ENCODE measurements at regions not wholly inside any gene's neighbourhood (a gene's known extent, or its start where the extent isn't known, plus 50 kb on each side); places are given as distances from the start of the nearest gene placed in this dataset.
"Not testable (repeated sequence)": the region's sequence is repeated elsewhere in the genome, so short reads cannot be mapped to it uniquely, and the experiment has no call there.

GRCh38 chr3:193902607-193903511 is 233.1 kb upstream of the HES1 start:
- DNase-seq (ENCODE audit: low read depth, low spot score): no peak

- DNase-seq (ENCODE audit: low read depth, low spot score): no peak
Measured at GRCh38 chr3:193903512-193903817, 232.5 kb upstream of the HES1 start.

- no peak for DNase-seq (ENCODE audit: low read depth, low spot score)
Measured at GRCh38 chr3:193903966-193904365, 232.0 kb upstream of the HES1 start.

GRCh38 chr3:193905541-193906396 is 230.2 kb upstream of the HES1 start:
- DNase-seq (ENCODE audit: low read depth, low spot score): no peak

- no peak for DNase-seq (ENCODE audit: low read depth, low spot score)
Measured at GRCh38 chr3:193906849-193907410, 229.0 kb upstream of the HES1 start.

GRCh38 chr3:193908181-193908744 is 227.7 kb upstream of the HES1 start:
- DNase-seq (ENCODE audit: low read depth, low spot score): no peak

- no peak for DNase-seq (ENCODE audit: low read depth, low spot score)
Measured at GRCh38 chr3:193909387-193909786, 226.6 kb upstream of the HES1 start.

GRCh38 chr3:193910310-193910709 is 225.6 kb upstream of the HES1 start:
- no peak for DNase-seq (ENCODE audit: low read depth, low spot score)

GRCh38 chr3:193910886-193911738 is 224.8 kb upstream of the HES1 start:
- no peak for DNase-seq (ENCODE audit: low read depth, low spot score)

- no peak for DNase-seq (ENCODE audit: low read depth, low spot score)
Measured at GRCh38 chr3:193911784-193912340, 224.1 kb upstream of the HES1 start.

GRCh38 chr3:193912621-193913178 is 223.2 kb upstream of the HES1 start:
- DNase-seq (ENCODE audit: low read depth, low spot score): no peak

- DNase-seq (ENCODE audit: low read depth, low spot score): no peak
Measured at GRCh38 chr3:193914602-193915001, 221.3 kb upstream of the HES1 start.

GRCh38 chr3:193915099-193915498 is 220.8 kb upstream of the HES1 start:
- DNase-seq (ENCODE audit: low read depth, low spot score): no peak

GRCh38 chr3:193915613-193916012 is 220.3 kb upstream of the HES1 start:
- no peak for DNase-seq (ENCODE audit: low read depth, low spot score)

- no peak for DNase-seq (ENCODE audit: low read depth, low spot score)
Measured at GRCh38 chr3:193917158-193917557, 218.8 kb upstream of the HES1 start.

GRCh38 chr3:193921465-193921864 is 214.5 kb upstream of the HES1 start:
- no peak for DNase-seq (ENCODE audit: low read depth, low spot score)

GRCh38 chr3:193922034-193922774 is 213.7 kb upstream of the HES1 start:
- no peak for DNase-seq (ENCODE audit: low read depth, low spot score)

- DNase-seq (ENCODE audit: low read depth, low spot score): not testable (repeated sequence)
Measured at GRCh38 chr3:193923958-193924357, 212.0 kb upstream of the HES1 start.

- not testable (repeated sequence) for DNase-seq (ENCODE audit: low read depth, low spot score)
Measured at GRCh38 chr3:193926071-193926470, 209.9 kb upstream of the HES1 start.

All from pulmonary artery endothelial cell (primary cell).